ENCODE measurements at regions not wholly inside any gene's neighbourhood (a gene's known extent, or its start where the extent isn't known, plus 50 kb on each side); places are given as distances from the start of the nearest gene placed in this dataset.

DNA sequence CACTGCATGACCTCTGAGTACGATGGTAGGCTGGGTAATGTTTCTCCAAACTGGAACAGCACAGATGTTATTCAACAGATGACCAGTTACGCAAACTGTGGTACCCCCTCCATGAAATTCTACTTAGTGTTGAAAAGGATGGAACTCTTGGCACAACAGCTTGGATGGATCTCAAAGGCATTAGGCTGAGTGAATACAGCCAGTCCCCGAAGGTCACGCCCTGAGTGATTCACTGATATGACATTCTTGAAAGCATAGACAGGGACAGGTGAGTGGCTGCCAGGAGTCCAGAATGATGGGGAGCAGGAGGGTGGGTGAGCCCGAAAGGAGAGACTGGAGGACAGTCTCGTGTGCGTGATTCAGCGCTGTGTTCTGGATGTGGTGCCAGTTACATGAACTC is 187.5 kb upstream of the TMEM132C start:
- TF ChIP-seq GATA3 (IDR thresholded peaks at IDR 0.05; ENCODE audit: low read depth, low read length) (no peak), GATA2 (IDR thresholded peaks at IDR 0.05; ENCODE audit: low read depth, low read length) (no peak)

DNA sequence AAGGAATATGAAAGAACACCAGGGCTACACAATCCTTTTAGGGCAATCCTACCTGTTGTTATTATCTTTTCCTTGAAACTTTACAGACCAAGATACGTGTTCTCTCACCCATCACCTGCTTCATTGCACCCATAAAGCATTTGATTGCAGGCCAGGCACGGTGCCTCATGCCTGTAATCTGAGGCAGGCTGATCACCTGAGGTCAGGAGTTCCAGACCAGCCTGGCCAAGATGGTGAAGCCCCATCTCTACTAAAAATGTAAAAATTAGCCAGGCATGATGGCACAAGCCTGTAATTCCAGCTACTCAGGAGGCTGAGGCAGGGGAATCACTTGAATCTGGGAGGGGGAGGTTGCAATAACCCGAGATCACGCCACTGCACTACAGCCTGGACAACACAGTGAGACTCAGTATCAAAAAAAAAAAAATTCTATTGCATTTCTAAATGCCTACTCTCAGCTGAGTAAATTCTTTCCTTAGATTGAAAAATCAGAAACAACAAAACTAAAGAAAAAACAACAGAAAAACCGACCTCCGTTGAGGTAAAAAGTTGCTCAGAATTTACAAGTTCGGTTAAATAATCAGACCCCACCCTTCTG is 183.7 kb upstream of the TMEM132C start:
- TF ChIP-seq GATA2 (IDR thresholded peaks at IDR 0.05; ENCODE audit: low read depth, low read length) (no peak), GATA3 (IDR thresholded peaks at IDR 0.05; ENCODE audit: low read depth, low read length) (no peak)

DNA sequence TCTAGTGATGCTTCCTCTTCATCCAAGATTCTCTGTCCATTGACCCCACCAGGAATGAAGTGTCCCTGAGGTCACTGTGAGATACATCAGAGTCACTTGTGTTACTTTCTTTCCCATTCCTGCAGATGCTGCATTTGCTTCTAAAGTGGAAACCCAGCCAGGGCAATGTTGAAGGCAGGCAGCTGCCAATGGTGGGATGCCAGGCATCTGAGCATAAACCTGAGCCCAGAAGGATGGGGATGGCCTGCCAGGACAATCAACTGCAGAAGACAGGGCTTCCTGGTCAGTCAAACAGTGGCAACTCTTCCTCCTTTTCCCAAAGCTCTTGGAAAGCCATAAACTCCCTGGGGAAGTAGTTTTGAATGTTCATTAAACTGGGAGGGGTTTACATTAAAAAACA is 178.0 kb upstream of the TMEM132C start:
- TF ChIP-seq GATA3 (IDR thresholded peaks at IDR 0.05; ENCODE audit: low read depth, low read length) (no peak), GATA2 (IDR thresholded peaks at IDR 0.05; ENCODE audit: low read depth, low read length) (no peak)

DNA sequence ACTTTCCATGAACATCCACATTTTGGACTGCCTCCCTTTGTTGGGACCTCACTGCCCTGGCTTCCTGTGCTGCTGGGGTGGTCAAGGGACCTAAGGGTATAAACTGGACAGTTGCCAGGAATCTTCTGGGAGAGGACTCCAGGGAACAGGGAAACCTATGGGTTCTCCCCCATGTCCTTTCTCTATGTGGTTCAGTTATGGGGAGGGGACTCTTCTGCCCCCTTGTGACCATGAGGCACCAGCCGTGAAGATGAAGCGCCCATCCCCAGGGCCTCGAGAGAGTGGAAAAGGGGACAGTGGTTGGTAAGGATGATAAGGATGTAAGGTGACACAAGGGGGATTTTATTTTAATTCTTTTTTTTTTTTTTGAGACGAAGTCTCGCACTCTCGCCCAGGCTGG is 177.0 kb upstream of the TMEM132C start:
- TF ChIP-seq GATA2 (IDR thresholded peaks at IDR 0.05; ENCODE audit: low read depth, low read length) (no peak), GATA3 (IDR thresholded peaks at IDR 0.05; ENCODE audit: low read depth, low read length) (no peak)

DNA sequence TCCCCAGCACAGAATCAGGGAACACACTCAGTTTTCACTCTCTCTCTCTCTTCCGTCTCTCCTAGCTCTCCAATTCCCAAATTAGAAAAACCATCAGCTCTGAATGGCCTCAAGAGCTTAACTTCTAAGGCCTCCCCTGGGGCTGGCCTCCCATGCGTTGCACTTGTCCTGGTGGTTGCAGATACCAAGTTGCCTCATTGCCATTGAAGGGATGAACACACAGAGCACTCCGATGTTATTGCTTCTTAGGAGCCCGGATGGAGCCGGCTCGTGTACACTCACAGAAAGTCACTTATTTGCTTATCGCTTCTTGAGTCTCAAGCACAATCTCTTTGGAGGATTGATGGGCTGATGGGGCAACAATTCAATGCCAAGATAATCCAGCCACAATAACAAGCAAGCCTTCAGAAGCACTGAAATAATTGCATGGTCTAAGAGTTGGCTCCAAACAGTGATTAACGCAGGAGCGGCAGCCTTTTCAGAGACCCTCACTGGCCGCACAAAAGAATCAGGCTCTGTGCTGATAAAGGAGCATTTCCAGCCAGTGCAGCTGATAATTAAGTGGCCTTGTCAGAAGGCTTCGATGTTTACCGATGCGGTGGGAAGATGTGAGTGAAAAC is 175.8 kb upstream of the TMEM132C start:
- TF ChIP-seq GATA3 (IDR thresholded peaks at IDR 0.05; ENCODE audit: low read depth, low read length): no peak
- TF ChIP-seq GATA2 (IDR thresholded peaks at IDR 0.05; ENCODE audit: low read depth, low read length): no peak

DNA sequence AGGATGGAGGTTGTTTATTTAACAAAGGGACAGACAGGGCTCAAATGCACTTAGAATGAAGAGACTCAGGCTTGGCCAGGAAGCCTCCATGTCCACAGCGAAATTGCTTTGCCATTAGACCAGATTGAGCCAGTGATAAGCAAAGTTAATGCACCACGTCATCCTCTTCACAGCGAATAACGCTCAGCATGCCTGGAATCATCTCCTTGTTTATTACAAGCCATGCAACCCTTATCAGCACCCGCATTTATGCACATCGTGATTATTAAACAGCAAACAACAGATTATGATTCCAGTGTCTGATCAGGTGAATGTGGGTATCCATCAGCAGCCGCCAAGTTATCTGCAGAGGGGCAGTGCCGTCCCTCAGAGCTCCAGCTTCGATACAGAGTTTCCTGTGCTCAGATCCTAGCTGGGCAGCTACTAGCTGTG is 175.0 kb upstream of the TMEM132C start:
- TF ChIP-seq GATA2 (IDR thresholded peaks at IDR 0.05; ENCODE audit: low read depth, low read length) (peak; percentile 96), GATA3 (IDR thresholded peaks at IDR 0.05; ENCODE audit: low read depth, low read length) (peak; percentile 87)

DNA sequence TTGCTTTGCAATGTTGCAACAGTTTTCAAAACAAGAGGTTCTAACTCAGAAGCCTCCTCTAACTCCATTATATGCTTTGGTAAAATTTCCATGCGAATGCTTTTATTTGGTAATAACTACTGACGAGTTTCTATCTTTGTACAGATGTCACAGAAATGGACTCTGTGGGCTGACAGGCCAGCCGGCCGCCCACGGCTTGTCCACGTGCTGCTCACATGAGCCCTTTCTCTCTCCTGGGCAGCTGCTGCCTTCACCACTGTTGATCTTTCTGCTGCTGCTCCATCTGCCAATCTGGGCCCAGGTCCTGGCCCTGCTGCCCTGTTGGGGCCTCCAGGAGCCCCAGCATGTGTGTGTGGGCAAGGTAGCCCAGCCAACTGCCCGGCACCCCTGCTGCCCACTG is 168.2 kb upstream of the TMEM132C start:
- no peak for TF ChIP-seq GATA2 (IDR thresholded peaks at IDR 0.05; ENCODE audit: low read depth, low read length)
- TF ChIP-seq GATA3 (IDR thresholded peaks at IDR 0.05; ENCODE audit: low read depth, low read length): no peak

DNA sequence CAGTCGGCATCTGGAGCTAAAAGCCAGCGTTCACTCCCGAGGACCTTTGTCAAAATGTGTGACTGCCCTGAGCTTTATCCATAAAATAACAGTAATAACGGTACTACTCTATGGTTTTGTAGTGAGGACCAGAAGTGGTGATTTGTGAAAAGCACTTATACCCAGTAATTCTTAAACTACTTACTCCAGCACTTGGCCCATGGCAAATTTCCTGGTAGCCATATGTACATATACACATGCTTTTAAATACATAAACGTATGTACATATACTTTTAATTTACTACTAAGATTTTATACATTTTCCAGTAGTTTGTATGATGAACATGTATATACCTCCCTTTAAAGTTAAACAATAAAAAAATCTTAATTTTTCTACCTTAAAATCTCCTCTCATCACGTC is 163.8 kb upstream of the TMEM132C start:
- TF ChIP-seq GATA3 (IDR thresholded peaks at IDR 0.05; ENCODE audit: low read depth, low read length) (no peak), GATA2 (IDR thresholded peaks at IDR 0.05; ENCODE audit: low read depth, low read length) (no peak)

DNA sequence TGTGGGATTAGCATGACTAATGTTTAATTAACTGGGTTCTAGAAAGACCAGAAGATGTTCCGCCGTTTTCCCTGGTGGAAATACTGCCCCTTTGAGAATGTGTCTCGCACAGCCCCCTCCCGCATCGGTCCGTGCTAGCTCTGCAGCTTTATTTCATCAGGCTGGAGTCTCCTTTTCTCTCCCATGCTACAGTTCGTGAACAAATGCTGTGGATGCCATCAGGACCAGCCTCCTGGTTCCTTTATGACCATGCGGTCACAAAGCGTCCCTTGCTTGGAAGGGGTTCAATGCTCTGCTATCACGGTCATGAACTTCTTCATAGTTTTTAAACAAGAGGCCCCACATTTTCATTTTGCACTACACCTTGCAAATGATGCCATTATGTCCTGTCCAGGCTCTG is 157.7 kb upstream of the TMEM132C start:
- no peak for TF ChIP-seq GATA3 (IDR thresholded peaks at IDR 0.05; ENCODE audit: low read depth, low read length)
- no peak for TF ChIP-seq GATA2 (IDR thresholded peaks at IDR 0.05; ENCODE audit: low read depth, low read length)

DNA sequence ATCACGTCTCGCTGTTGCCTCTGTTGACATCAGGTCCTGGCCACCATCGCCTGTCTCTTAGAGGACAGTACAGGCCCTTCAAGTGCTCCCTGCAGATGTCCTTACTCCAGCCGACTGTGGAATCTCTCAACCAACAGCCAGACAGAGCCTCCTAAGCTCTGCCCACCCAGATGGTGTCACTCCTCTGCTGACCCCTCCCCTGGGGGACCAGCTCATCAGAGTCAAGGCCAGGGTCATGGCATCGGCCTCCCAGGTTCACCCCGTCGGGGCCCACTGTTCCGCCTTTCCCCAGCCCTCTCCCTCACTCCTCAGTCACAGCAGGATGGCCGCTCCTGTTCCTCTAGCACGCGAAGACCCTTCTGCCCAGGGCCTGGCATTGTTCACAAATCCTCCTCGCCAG is 157.3 kb upstream of the TMEM132C start:
- TF ChIP-seq GATA3 (IDR thresholded peaks at IDR 0.05; ENCODE audit: low read depth, low read length) (no peak), GATA2 (IDR thresholded peaks at IDR 0.05; ENCODE audit: low read depth, low read length) (no peak)

DNA sequence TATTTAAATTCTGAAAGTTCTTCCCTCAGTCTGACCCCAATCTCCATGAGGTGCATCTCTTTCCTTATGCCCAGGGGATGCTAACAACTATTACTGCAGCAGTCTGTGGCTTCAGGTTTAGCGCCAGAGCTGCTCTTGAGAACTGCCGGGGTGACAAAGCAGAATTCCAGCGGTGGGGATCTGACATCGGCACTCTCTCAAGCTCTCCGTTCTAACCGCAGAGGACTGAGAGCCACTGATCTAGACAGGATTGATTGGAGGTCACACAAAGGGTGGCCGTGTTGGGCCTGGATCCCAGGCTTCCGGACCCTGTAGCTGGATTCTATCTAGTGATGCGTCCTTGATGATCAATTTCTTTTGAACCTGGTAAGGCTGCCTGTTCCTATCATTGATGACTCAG is 155.6 kb upstream of the TMEM132C start:
- TF ChIP-seq GATA2 (IDR thresholded peaks at IDR 0.05; ENCODE audit: low read depth, low read length) (no peak), GATA3 (IDR thresholded peaks at IDR 0.05; ENCODE audit: low read depth, low read length) (no peak)

DNA sequence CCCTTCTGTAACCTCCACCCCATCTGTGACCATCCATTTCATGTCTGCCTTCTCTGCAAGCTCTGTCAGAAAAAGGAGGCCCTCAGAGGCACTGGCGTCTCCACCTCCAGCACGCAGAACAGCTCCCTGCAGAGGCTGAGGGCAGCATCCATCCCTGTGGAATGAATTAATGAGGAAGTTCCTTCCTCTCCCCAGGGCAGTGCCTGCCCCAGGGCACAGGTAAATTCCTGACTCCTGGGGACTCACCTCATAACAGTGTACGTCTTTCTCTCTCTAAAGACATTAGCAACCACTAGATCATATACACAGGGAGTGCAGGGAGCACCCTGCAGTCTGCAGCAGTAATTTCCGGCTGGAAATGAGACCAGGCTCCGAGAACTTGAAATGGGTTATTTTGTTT is 155.0 kb upstream of the TMEM132C start:
- TF ChIP-seq GATA3 (IDR thresholded peaks at IDR 0.05; ENCODE audit: low read depth, low read length): no peak
- no peak for TF ChIP-seq GATA2 (IDR thresholded peaks at IDR 0.05; ENCODE audit: low read depth, low read length)

DNA sequence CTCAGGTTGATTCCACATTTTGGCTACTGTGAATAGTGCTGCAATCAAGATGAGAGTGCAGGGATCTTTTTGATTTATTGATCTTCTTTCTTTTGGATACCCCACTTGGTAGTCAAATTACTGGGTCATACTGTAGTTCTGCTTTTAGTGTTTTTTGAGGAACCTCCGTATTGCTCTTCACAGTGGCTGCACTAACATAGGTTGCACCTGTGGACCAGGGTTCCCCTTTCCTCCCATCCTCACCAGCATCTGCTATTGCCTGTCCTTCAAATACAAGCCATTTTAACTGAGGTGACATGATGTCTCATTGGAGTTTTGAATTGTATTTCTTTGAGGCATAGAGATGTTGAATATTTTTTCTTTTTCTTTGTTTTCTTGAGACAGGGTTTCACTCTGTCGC is 152.5 kb upstream of the TMEM132C start:
- TF ChIP-seq GATA2 (IDR thresholded peaks at IDR 0.05; ENCODE audit: low read depth, low read length) (no peak), GATA3 (IDR thresholded peaks at IDR 0.05; ENCODE audit: low read depth, low read length) (no peak)

DNA sequence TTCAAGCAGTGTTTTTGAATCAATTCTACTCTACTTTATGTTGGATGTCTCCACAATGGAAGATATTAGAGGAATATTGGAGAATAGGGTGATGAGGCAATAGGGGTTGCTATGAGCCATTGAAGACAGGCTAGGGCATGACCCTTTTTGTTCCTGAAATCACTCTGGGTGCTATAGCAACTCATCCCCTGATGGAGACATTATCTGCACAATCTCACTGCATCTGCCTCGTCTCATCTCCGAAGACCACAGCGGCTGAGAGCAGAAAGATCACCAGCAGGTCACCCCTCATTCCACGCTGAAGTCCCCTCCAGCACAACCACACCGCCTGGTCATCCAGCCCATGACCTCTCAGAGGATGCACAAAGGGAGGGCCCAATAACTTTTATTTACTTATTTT is 150.4 kb upstream of the TMEM132C start:
- TF ChIP-seq GATA2 (IDR thresholded peaks at IDR 0.05; ENCODE audit: low read depth, low read length): peak; percentile 72
- TF ChIP-seq GATA3 (IDR thresholded peaks at IDR 0.05; ENCODE audit: low read depth, low read length): no peak

DNA sequence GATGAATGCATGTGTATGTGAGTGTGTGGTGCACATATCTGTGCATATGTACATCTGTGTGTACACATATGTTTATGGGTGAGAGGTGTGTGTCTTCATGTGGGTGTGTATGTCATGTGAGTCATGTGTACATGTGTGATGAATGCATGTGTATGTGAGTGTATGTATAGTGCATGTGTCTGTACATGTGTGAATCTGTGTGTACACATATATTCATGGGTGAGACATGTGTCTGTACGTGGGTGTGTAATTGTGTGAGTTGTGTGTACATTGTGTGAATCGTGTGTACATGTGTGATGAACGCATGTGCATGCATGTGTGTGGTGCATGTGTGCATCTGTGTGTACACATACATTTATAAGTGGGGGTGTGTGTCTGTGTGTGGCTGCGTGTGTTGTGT is 146.9 kb upstream of the TMEM132C start:
- no peak for TF ChIP-seq GATA3 (IDR thresholded peaks at IDR 0.05; ENCODE audit: low read depth, low read length)
- TF ChIP-seq GATA2 (IDR thresholded peaks at IDR 0.05; ENCODE audit: low read depth, low read length): no peak

DNA sequence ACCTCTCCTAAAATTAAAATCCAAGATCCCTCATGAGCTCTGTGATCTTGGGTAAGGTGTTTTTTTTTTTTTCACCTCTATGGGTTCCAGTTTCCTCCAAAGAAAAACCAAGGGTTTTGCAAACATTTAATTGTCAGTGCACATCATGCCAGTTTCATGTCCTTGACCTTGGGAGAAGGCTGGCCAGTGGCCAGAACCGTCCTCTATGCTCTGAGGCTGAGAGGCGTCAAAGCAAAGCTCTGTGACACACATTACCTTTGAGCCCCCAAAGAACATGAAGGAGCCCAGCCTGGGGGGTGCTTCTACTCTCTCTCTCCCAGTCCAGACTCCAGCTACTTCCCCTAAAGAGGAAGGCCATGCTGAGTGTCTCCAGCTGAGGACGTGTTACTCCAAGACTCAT is 145.5 kb upstream of the TMEM132C start:
- TF ChIP-seq GATA2 (IDR thresholded peaks at IDR 0.05; ENCODE audit: low read depth, low read length) (no peak), GATA3 (IDR thresholded peaks at IDR 0.05; ENCODE audit: low read depth, low read length) (no peak)

Data from SH-SY5Y (cell line).